Lung (tissue), 11 donors: ENCODE measurements at regions not wholly inside any gene's neighbourhood (a gene's known extent, or its start where the extent isn't known, plus 50 kb on each side); places are given as distances from the start of the nearest gene placed in this dataset.

ENCODE experiments used
- ATAC-seq: fragments of 200-7000 bp; cut with Tn5 transposase; one replicate; pipeline ENCODE4 v1.9.1; 2020; ENCODE audit warnings: moderate number of reproducible peaks; ENCODE audit not compliant: insufficient read depth, low FRiP score
- DNase-seq, 3 donors: peaks; one replicate each; pipeline ENCODE4 v3.0.0-alpha.2; 2013 to 2017
- H3K27ac ChIP-seq, 2 donors: one replicate each; pipeline ENCODE4 v1.5.1; 2013; ENCODE audit warnings: mild to moderate bottlenecking in 2 of 2, moderate library complexity in 2 of 2, control low read depth in 1 of 2, inconsistent platforms in 1 of 2, low read depth in 1 of 2, low read length in 1 of 2
- H3K27me3 ChIP-seq, 3 donors: one replicate each; pipeline ENCODE4 v1.5.1; 2013; ENCODE audit warnings: low read length in 2 of 3; ENCODE audit not compliant: control insufficient read depth in 3 of 3, insufficient read depth in 3 of 3
- H3K36me3 ChIP-seq, 4 donors: one replicate each; pipeline ENCODE4 v1.5.1; 2013; ENCODE audit warnings: low read length in 4 of 4, mild to moderate bottlenecking in 1 of 4, moderate library complexity in 1 of 4; ENCODE audit not compliant: control insufficient read depth in 4 of 4, insufficient read depth in 4 of 4
- H3K4me1 ChIP-seq, 5 donors: one replicate each; pipeline ENCODE4 v1.5.1; 2013; ENCODE audit warnings: low read length in 5 of 5, mild to moderate bottlenecking in 2 of 5, moderate library complexity in 1 of 5; ENCODE audit not compliant: control insufficient read depth in 5 of 5, insufficient read depth in 5 of 5
- H3K4me3 ChIP-seq: one replicate; pipeline ENCODE4 v1.5.1; 2013; ENCODE audit warnings: mild to moderate bottlenecking, control low read depth, moderate library complexity
- H3K9ac ChIP-seq, 2 donors: one replicate each; pipeline ENCODE4 v1.5.1; 2013; ENCODE audit warnings: low read length in 2 of 2, control low read depth in 1 of 2; ENCODE audit not compliant: insufficient read depth in 1 of 2
- H3K9me3 ChIP-seq, 4 donors: one replicate each; pipeline ENCODE4 v1.5.1; 2013; ENCODE audit warnings: low read length in 3 of 4, mild to moderate bottlenecking in 1 of 4, moderate library complexity in 1 of 4; ENCODE audit not compliant: control insufficient read depth in 4 of 4, insufficient read depth in 3 of 4
- WGBS, 2 donors: extraction: QIAGEN DNeasy Blood & Tissue Kit; methylation state at CpG; one replicate each; pipeline ENCODE4 v1.1.7; 2013; 5-methylcytosine and 5-hydroxymethylcytosine counted together
- TF ChIP-seq, protein P1 (sequence below): IDR thresholded peaks from 2 replicates; pipeline ENCODE4 v1.5.1; 2012; ENCODE audit warnings: mild to moderate bottlenecking; ENCODE audit errors: control extremely low read depth, extremely low read depth
- donor health status: control.
- donor health status: control.
- donor health status: Bipolar disorder and iron deficiency.
- donor health status: healthy.
- donor health status: DM: yes; HTN: yes; CAD: no.

GRCh38 chr19:28427376-28428083, 785.4 kb downstream of the UQCRFS1 start:
- TF ChIP-seq, protein P1, sequence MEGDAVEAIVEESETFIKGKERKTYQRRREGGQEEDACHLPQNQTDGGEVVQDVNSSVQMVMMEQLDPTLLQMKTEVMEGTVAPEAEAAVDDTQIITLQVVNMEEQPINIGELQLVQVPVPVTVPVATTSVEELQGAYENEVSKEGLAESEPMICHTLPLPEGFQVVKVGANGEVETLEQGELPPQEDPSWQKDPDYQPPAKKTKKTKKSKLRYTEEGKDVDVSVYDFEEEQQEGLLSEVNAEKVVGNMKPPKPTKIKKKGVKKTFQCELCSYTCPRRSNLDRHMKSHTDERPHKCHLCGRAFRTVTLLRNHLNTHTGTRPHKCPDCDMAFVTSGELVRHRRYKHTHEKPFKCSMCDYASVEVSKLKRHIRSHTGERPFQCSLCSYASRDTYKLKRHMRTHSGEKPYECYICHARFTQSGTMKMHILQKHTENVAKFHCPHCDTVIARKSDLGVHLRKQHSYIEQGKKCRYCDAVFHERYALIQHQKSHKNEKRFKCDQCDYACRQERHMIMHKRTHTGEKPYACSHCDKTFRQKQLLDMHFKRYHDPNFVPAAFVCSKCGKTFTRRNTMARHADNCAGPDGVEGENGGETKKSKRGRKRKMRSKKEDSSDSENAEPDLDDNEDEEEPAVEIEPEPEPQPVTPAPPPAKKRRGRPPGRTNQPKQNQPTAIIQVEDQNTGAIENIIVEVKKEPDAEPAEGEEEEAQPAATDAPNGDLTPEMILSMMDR, result no peak
- ATAC-seq (no peak), DNase-seq (no peak)
- Histone ChIP-seq H3K9ac (no peak overlapping the region), H3K36me3 (no peaks in the 10 kb centered on the region), H3K27me3 (peaks cover 0 to 2% (median 0%) of the 10 kb centered on the region in 3 donors), H3K27ac (no peak overlapping the region), H3K4me1 (no peaks in the 10 kb centered on the region), H3K4me3 (no peak overlapping the region), H3K9me3 (peaks cover 0 to 6% (median 0%) of the 10 kb centered on the region in 4 donors)
- 80 to 83% methylated on average over 10 of the region's 10 CpGs for WGBS, 2 donors

- H3K4me3 ChIP-seq, result no peak overlapping the region
- H3K27me3 ChIP-seq, result peaks cover 0 to 2% (median 0%) of the 10 kb centered on the region in 3 donors
- H3K27ac ChIP-seq, result no peak overlapping the region
- DNase-seq (no peak), ATAC-seq (no peak)
- H3K36me3 ChIP-seq, result no peaks in the 10 kb centered on the region
- peaks cover 0 to 6% (median 0%) of the 10 kb centered on the region in 4 donors for H3K9me3 ChIP-seq
- TF ChIP-seq, protein P1, result no peak
- no peaks in the 10 kb centered on the region for H3K4me1 ChIP-seq
- no peak overlapping the region for H3K9ac ChIP-seq
- 61 to 64% methylated on average over 4 of the region's 4 CpGs for WGBS, 2 donors
These were observed 786.2 kb downstream of the UQCRFS1 start for GRCh38 chr19:28426730-28427225.

DNA sequence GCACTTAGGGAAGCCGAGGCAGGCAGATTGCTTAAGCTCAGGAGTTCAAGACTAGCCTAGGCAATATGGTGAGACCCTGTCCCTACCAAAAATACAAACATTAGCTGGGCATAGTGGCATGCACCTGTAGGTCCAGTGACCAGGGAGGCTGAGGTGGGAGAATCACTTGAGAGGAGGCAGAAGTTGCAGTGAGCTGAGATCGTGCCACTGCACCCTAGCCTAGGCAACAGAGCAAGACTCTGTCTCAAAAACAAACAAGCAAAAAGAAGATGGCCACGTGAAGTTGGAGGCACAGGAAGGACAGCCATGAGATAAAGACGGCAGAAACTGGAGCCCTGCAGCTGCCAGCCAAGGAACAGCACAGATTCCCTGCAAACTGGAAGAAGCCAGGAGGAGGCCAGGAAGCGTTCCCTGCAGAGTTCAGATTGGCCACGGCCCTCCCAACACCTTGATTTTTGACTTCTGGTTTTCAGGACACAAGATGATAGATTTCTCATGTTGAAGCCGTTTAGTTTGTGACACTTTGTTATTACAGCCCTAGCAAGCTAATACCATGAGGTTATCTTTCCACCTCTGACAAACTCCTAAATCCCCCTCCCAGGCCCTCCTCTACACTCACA, 786.7 kb downstream of the UQCRFS1 start:
- no peak for DNase-seq
- peaks cover 0 to 2% (median 0%) of the 10 kb centered on the region in 3 donors for H3K27me3 ChIP-seq
- no peak for ATAC-seq
- no peak overlapping the region for H3K27ac ChIP-seq
- peaks cover 0 to 6% (median 0%) of the 10 kb centered on the region in 4 donors for H3K9me3 ChIP-seq
- WGBS, 2 donors, result 46 to 63% methylated on average over 7 of the region's 7 CpGs
- TF ChIP-seq, protein P1, result no peak
- H3K4me3 ChIP-seq, result no peak overlapping the region
- no peaks in the 10 kb centered on the region for H3K4me1 ChIP-seq
- no peaks in the 10 kb centered on the region for H3K36me3 ChIP-seq
- H3K9ac ChIP-seq, result no peak overlapping the region
